Retinal pigment epithelial cell (primary cell): ENCODE measurements at regions not wholly inside any gene's neighbourhood (a gene's known extent, or its start where the extent isn't known, plus 50 kb on each side); places are given as distances from the start of the nearest gene placed in this dataset.

Experiments
- DNase-seq: peaks from one replicate; pipeline ENCODE4 v3.0.0-alpha.2; 2010; ENCODE audit warnings: low read depth
- H3K4me3 ChIP-seq: 2 replicates; pipeline ENCODE4 v1.5.1; 2011; ENCODE audit warnings: mild to moderate bottlenecking, low read length, control low read depth, moderate library complexity
- TF ChIP-seq, protein P1 (sequence below): conservative IDR thresholded peaks from 2 replicates; pipeline ENCODE4 v1.5.1; 2011; ENCODE audit warnings: low read depth, low read length, control low read depth, inconsistent platforms

GRCh38 chr4:138675685-138676084 lies 339.9 kb upstream of the NOCT start:
- no peak for DNase-seq
- H3K4me3 ChIP-seq = no peak overlapping the region
- TF ChIP-seq, protein P1, sequence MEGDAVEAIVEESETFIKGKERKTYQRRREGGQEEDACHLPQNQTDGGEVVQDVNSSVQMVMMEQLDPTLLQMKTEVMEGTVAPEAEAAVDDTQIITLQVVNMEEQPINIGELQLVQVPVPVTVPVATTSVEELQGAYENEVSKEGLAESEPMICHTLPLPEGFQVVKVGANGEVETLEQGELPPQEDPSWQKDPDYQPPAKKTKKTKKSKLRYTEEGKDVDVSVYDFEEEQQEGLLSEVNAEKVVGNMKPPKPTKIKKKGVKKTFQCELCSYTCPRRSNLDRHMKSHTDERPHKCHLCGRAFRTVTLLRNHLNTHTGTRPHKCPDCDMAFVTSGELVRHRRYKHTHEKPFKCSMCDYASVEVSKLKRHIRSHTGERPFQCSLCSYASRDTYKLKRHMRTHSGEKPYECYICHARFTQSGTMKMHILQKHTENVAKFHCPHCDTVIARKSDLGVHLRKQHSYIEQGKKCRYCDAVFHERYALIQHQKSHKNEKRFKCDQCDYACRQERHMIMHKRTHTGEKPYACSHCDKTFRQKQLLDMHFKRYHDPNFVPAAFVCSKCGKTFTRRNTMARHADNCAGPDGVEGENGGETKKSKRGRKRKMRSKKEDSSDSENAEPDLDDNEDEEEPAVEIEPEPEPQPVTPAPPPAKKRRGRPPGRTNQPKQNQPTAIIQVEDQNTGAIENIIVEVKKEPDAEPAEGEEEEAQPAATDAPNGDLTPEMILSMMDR = no peak

GRCh38 chr4:138674209-138674608 lies 341.4 kb upstream of the NOCT start:
- no peak overlapping the region for H3K4me3 ChIP-seq
- no peak for DNase-seq
- TF ChIP-seq, protein P1 = no peak

DNA sequence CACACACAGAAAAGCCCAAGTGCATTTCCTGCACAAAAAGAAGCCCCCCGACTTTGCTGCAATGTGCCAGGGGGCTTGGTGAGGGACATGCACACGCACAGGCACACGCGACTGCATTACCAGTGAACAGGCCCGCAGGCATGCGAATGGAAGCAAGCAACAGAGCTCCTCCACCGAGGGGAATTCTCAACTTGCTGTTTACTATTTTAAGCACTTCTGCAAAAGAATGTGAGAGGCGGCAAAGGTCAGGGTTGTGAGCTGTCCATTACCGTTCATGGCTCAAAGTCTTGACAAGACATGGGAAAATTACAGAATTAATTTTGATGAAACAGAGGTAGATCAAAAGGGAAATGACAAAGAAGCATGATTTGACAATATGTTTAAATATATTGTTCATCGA lies 342.5 kb upstream of the NOCT start:
- TF ChIP-seq, protein P1 = no peak
- no peak overlapping the region for H3K4me3 ChIP-seq
- no peak for DNase-seq

- no peak overlapping the region for H3K4me3 ChIP-seq
- DNase-seq = no peak
- TF ChIP-seq, protein P1 = no peak
Measured at GRCh38 chr4:138672393-138672976, 343.1 kb upstream of the NOCT start.

- TF ChIP-seq, protein P1 = no peak
- no peak for DNase-seq
- H3K4me3 ChIP-seq = no peak overlapping the region
Measured at GRCh38 chr4:138671606-138672084, 343.9 kb upstream of the NOCT start.

DNA sequence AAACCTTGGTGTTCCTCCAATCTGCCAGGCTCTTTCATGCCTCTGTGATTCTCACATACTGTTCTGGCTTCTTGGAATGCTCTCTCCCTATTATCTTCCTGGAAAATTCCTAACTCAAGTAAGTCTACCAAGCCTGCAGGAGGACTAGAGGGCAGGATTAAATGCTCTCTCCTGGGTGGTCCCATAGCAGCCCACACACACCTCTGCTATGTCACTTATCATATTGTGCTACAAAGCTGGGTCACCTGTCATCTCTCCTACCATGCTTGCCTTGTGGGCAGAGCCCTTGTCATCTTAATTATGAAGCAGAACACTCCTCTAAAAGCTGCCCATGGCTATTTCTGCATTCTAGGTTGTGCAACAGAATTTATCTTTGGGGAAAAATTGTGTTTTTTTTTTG lies 344.5 kb upstream of the NOCT start:
- TF ChIP-seq, protein P1 = no peak
- no peak for DNase-seq
- H3K4me3 ChIP-seq = no peak overlapping the region

DNA sequence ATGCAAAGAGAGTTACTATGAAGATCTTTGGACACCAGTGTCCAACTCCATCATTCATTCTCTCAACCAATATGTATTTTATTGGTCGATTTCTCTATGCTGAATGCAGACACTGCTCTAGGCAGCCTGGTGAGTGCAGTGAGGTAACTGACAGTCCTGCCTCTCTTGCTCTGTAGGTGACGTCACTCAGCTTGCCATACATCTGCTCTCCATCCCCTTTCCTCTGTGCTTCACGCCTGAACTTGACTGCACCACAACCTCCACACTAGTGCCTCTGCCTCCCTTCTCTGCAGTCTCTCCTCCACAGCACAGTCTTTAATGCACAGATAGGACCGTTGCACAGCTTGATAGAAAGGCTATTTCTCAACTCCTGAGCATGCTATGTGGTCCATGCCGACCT lies 344.9 kb upstream of the NOCT start:
- H3K4me3 ChIP-seq = no peak overlapping the region
- TF ChIP-seq, protein P1 = no peak
- no peak for DNase-seq
